ENCODE measurements at regions not wholly inside any gene's neighbourhood (a gene's known extent, or its start where the extent isn't known, plus 50 kb on each side); places are given as distances from the start of the nearest gene placed in this dataset.
"Not testable (repeated sequence)": the region's sequence is repeated elsewhere in the genome, so short reads cannot be mapped to it uniquely, and the experiment has no call there.

DNA sequence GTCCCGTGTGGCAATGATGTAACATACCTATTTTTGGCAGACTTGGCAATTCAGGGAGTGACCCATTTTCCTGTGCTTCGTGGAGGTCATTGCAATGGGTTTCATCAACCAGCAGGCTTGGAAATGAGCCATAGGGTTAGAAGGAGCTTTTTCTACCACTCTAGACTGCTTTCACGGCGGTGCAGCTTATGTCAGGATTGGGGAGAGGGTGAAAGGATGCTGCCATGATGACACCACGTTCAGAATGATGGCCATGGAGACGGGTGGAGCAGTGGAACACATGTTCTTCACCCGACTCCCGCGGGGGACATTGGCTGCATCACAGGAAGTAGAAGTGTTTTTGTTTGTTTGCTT lies 220.2 kb downstream of the EMX2 start:
- ATAC-seq (no peak), DNase-seq (no peak)
- intact Hi-C loops (cut with micrococcal nuclease): no loop called here

- intact Hi-C loops (cut with micrococcal nuclease): no loop called here
- ATAC-seq: no peak
- no peak for DNase-seq
Observed at GRCh38 chr10:117763528-117763927, 221.0 kb downstream of the EMX2 start.

DNA sequence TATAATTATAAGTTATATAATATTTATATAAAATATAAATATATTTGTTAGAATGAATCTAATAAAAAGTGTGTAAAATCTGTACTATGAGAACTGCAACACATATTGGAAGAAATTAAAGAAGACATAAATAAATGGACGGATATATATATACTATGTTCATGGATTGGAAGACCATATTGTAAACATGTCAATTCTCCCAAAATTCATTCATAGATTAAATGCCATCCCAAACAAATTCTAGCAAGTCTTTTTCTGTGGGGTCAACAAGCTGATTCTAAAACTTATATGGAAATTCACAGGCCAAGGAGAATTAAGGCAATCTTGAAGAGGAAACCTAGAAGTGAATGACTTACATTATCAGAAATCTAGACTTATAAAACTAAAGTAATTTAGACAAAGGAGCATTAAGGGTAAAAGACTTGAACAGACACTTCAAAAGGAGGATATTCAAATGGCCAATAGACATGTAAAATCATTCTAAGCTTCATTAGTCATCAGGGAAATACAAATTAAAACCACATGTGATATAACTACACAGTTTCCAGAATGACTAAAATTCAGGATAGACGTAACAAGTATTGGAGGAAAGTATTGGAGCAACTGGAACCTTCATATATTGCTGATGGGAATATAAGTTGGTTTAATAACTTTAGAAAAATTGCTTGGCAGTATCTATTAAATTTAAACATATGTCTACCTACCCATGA lies 225.9 kb downstream of the EMX2 start:
- ATAC-seq (no peak), DNase-seq (no peak)
- intact Hi-C loops (cut with micrococcal nuclease): no loop called here

DNA sequence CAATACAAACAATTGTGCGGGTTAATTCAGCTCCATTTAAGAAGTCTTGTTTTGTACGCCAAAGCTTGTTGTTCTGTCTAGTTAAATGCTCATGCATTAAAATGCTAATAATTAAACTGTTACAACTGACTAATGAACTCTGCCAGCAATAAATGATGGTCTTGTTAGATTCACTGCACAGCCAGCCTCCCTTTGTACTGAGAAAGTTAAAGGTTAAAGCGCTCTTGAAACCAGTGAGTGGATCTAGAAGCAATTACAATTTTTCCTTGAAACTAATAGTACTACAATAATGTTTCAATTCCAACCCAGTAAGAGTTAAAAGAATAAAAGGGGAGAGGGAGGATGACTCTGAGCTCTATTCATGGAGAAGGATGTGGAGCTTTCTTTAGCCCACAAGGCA lies 233.0 kb downstream of the EMX2 start:
- DNase-seq (no peak), ATAC-seq (no peak)
- intact Hi-C loops (cut with micrococcal nuclease): no loop called here

- ATAC-seq; DNase-seq; intact Hi-C loops (cut with micrococcal nuclease): not testable (repeated sequence)
Observed at GRCh38 chr10:117777222-117777621, 234.7 kb downstream of the EMX2 start.

DNA sequence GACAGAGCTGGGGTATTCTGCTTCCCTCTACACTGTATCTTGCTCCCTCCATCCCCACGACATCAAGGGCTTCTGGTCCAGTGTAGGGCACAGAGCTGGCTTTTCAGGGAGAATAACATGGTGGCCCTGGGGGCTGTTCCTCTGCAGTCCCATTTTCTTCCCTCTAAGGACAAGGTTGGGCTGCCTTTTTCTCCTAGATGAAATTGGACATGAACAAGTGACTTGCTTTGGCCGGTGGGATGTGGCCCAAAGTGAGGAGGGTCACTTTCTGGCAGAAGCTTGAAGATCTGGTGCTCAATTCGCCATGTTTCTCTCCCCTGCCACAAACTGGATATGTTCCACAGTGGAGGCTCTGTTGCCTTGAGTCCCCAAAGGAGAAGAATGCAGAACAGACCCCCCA lies 235.7 kb downstream of the EMX2 start:
- no peak for DNase-seq

GRCh38 chr10:117780411-117780810 lies 237.9 kb downstream of the EMX2 start:
- ATAC-seq (no peak), DNase-seq (no peak)
- intact Hi-C loops (cut with micrococcal nuclease): no loop called here

More for the DNA sequence above, 235.7 kb downstream of the EMX2 start:
- intact Hi-C loops (cut with micrococcal nuclease): no loop called here
- no peak for ATAC-seq

- DNase-seq (no peak), ATAC-seq (no peak)
- intact Hi-C loops (cut with micrococcal nuclease): no loop called here
Observed at GRCh38 chr10:117781216-117781831, 238.8 kb downstream of the EMX2 start.

- intact Hi-C loops (cut with micrococcal nuclease): no loop called here
- ATAC-seq (no peak), DNase-seq (no peak)
Observed at GRCh38 chr10:117782276-117782675, 239.7 kb downstream of the EMX2 start.

DNA sequence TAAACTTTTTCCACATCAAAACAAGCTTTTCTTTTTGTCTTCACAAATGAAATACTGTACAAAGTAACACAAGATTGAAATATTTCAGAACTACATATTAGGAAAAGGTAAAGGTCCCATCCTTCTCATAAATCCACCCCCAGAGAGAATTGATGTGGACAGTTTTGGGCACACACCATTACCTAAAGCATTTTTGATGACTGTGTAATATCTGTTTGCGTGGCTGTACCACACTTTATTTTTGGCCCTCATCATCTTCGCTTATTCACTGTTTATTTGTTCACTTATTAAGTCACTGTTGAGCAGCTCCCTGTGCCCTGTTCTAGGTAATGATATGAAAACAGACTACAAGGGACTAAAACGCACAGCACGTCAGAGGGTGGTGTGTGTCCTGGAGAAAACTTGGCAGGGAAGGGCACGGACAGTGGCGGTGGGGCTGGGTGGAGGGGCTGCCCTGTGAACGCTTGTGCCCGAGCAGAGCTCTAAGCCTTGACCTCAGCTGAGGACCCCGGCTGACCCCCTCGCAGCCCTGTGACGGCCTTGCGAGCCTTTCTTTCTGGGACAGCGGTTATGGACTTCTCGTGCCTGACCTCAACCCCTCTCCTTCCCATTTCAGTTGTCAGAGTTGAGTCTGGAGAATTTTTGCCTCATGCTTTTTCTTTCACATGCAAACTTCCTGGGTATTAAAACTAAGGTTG lies 241.3 kb downstream of the EMX2 start:
- intact Hi-C loops (cut with micrococcal nuclease): no loop called here
- ATAC-seq (no peak), DNase-seq (no peak)

DNA sequence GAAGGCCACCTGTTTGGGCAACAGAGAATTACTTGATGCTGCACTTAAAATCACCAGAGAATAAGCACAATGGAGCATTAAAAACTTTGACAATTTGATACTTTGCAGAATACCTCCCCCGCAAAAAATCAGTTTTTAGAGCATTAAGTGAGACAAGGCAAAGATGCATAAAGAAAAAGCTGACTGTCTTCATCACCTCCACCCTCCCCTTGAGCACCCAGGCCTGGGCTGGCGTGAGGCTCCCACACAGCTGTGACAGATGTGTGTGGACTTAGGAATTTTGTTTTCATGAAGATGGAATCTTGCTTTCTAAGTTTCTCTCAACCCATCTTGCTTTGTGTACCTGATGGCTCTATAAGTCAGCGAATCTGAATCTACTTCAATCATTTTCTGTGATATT lies 242.2 kb downstream of the EMX2 start:
- ATAC-seq: no peak
- intact Hi-C loops (cut with micrococcal nuclease): no loop called here

GRCh38 chr10:117788911-117789310 lies 246.4 kb downstream of the EMX2 start:
- intact Hi-C loops (cut with micrococcal nuclease): no loop called here
- ATAC-seq: no peak
- DNase-seq: no peak

More for the DNA sequence above, 242.2 kb downstream of the EMX2 start:
- DNase-seq: no peak

DNA sequence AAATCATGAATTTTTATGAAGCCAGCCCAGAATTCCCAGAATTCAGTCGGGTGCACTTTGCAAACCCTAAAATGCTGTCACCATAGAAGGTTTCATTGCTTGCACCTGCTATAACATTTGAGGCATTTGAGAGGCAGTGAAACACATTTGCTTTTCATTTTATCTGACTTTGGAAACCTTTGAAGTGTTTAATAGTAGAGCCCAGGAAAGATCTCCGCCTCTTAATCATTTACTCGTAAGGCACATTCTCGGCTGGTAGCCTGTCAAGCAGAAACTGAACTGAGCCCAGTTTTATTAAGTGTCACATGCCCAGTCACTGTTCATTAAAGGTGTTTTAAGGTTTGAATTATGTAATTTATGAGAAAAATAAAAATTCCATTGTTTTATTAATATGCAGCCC lies 247.6 kb downstream of the EMX2 start:
- no peak for ATAC-seq
- intact Hi-C loops (cut with micrococcal nuclease): no loop called here
- DNase-seq: no peak

DNA sequence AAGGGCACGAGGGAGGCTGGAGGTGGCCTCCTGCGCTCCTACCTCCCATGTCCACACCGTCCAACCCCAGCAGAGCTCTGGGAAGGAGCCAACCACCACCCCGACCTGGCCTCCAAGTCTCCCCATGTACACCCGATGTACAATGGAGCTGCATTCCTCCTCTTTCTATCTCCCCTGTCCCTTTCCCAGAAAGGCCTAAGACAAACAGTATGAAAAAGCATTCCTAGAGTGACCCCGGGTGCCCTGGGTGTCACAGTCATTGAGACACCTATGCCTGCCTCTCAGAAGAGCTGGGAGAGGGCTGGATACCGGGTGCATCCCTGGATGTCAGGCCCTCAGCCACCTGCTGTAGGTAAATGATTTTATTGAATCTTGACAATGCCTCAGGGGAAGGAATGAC lies 248.1 kb downstream of the EMX2 start:
- no peak for ATAC-seq
- DNase-seq: no peak
- intact Hi-C loops (cut with micrococcal nuclease): no loop called here

- no peak for DNase-seq
- intact Hi-C loops (cut with micrococcal nuclease): no loop called here
- no peak for ATAC-seq
Observed at GRCh38 chr10:117792214-117792613, 249.7 kb downstream of the EMX2 start.

DNA sequence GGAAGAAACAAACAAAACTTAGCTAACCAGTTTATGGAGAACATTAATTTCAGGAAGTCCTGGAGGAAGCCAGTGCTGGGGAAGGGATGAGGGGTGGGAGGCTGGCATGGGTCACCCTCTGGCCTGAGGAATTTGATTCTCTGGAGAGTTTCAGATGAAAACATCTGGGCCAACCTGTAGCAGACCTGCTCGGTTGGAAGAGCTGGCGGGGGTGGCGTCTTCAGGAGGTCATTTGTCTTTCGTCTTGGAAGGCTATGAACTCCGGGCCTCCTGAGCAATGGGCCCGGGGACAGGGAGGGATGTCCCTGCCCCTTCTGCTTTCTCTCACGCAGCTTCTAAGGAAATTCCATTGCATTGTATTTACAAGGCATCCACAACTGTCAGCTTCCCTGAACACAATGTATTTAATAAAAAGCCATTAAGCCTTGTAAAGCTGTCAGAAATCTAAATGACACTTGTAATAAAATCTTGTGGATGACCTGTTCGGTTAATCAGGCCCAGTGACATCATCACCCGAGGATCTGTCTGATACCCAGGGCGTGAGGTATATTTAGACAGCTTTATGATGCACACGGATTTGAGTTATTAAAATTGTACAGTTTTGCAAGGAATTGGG lies 250.5 kb downstream of the RAB11FIP2 start:
- DNase-seq (no peak), ATAC-seq (no peak)
- intact Hi-C loops (cut with micrococcal nuclease): no loop called here

DNA sequence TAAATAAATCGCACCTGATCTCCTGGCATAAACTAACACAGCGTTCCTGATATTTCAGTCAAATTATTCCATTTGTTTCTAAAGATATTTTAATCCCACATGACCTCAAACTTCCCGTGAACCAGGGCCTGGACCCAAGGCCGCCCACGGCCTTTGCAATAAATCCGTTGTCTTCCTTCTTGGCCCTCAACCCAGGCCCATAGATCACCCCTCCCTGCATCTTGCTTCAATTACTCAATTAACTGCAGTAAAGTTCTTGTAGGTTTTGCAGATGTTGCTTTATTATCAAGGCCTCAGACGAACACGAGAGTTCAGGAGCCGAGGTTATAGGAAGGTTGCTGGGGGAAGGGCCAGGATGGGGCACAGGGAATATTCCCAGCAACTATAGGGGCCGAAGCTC lies 249.4 kb downstream of the RAB11FIP2 start:
- ATAC-seq (no peak), DNase-seq (no peak)
- intact Hi-C loops (cut with micrococcal nuclease): no loop called here

DNA sequence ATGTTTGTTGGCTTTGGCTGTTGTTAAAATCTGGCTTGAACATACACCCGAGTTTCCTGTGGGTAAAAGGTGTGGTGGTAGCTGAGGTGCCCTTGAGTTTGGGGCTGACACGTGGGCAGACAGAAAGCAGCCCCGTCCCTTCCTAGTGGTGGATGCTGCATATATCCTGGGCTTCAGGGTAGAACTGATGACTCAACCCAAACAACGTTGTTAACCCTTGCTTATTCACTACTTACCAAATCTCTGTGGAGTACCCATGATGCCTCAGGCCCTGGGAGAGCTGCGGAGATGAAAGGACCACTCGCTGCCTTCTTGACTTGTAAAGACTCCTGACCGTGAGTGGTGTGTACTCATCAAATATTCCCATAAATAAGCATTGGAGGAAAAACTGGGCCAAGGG lies 245.1 kb downstream of the RAB11FIP2 start:
- intact Hi-C loops (cut with micrococcal nuclease): no loop called here
- ATAC-seq (no peak), DNase-seq (no peak)

GRCh38 chr10:117804470-117805011 lies 242.2 kb downstream of the RAB11FIP2 start:
- intact Hi-C loops (cut with micrococcal nuclease): no loop called here
- ATAC-seq (no peak), DNase-seq (no peak)

- no peak for ATAC-seq
- DNase-seq: no peak
- intact Hi-C loops (cut with micrococcal nuclease): no loop called here
Observed at GRCh38 chr10:117805139-117805538, 241.6 kb downstream of the RAB11FIP2 start.

Measured in left ventricle myocardium superior (tissue), 1 donor.